Astrocyte (in vitro differentiated cells and primary cell): ENCODE measurements at regions not wholly inside any gene's neighbourhood (a gene's known extent, or its start where the extent isn't known, plus 50 kb on each side); places are given as distances from the start of the nearest gene placed in this dataset.

ENCODE experiments used
- DNase-seq: peaks from one replicate; pipeline ENCODE4 v3.0.0-alpha.2; 2010; ENCODE audit warnings: low read depth
- FAIRE-seq: peaks from 2 replicates; lab custom pipeline; 2011; peaks lifted over from hg19 to GRCh38; lab: Jason Lieb, UNC
- H2AFZ ChIP-seq: 2 replicates; pipeline ENCODE4 v1.6.0; 2012; ENCODE audit warnings: low read depth, low read length, inconsistent platforms
- H3K27ac ChIP-seq: 2 replicates; pipeline ENCODE4 v1.5.1; 2011; ENCODE audit warnings: low read depth, low read length, inconsistent platforms
- H3K27me3 ChIP-seq: 2 replicates; pipeline ENCODE4 v1.6.0; 2011; ENCODE audit warnings: low read length, inconsistent platforms; ENCODE audit not compliant: insufficient read depth
- H3K36me3 ChIP-seq: 2 replicates; pipeline ENCODE4 v1.5.1; 2011; ENCODE audit warnings: low read length, inconsistent platforms; ENCODE audit not compliant: insufficient read depth
- H3K4me1 ChIP-seq: 2 replicates; pipeline ENCODE4 v1.5.1; 2011; ENCODE audit warnings: low read length, inconsistent platforms; ENCODE audit not compliant: insufficient read depth
- H3K4me2 ChIP-seq: 2 replicates; pipeline ENCODE4 v1.6.0; 2012; ENCODE audit warnings: low read length, inconsistent platforms
- H3K4me3 ChIP-seq: 2 replicates; pipeline ENCODE4 v1.5.1; 2011; ENCODE audit warnings: low read depth, mild to moderate bottlenecking, low read length, inconsistent platforms; ENCODE audit not compliant: insufficient read depth
- H3K79me2 ChIP-seq: 2 replicates; pipeline ENCODE4 v1.6.0; 2012; ENCODE audit warnings: mild to moderate bottlenecking, low read length, inconsistent platforms; ENCODE audit not compliant: insufficient read depth
- H3K9ac ChIP-seq: 2 replicates; pipeline ENCODE4 v1.6.0; 2012; ENCODE audit warnings: mild to moderate bottlenecking, low read length, inconsistent platforms
- H3K9me3 ChIP-seq: 2 replicates; pipeline ENCODE4 v1.5.1; 2012; ENCODE audit warnings: low read depth, mild to moderate bottlenecking, low read length, inconsistent platforms; ENCODE audit not compliant: insufficient read depth
- H4K20me1 ChIP-seq: 2 replicates; pipeline ENCODE4 v1.6.0; 2012; ENCODE audit warnings: low read length, inconsistent platforms; ENCODE audit not compliant: insufficient read depth
- H3K27ac Mint-ChIP-seq: one replicate; pipeline ENCODE4 v1.8.0; 2021; ENCODE audit warnings: mild to moderate bottlenecking, mixed read lengths; ENCODE audit not compliant: unreplicated experiment
- H3K27me3 Mint-ChIP-seq: one replicate; pipeline ENCODE4 v1.8.0; 2021; ENCODE audit warnings: low read depth, mixed read lengths; ENCODE audit not compliant: unreplicated experiment
- H3K36me3 Mint-ChIP-seq: one replicate; pipeline ENCODE4 v1.8.0; 2021; ENCODE audit warnings: low read depth, mixed read lengths; ENCODE audit not compliant: unreplicated experiment
- H3K4me1 Mint-ChIP-seq: one replicate; pipeline ENCODE4 v1.8.0; 2021; ENCODE audit warnings: low read depth, mixed read lengths; ENCODE audit not compliant: unreplicated experiment
- H3K4me3 Mint-ChIP-seq: one replicate; pipeline ENCODE4 v1.8.0; 2021; ENCODE audit warnings: mild to moderate bottlenecking, moderate library complexity, mixed read lengths; ENCODE audit not compliant: unreplicated experiment
- H3K9me3 Mint-ChIP-seq: one replicate; pipeline ENCODE4 v1.8.0; 2021; ENCODE audit warnings: mild to moderate bottlenecking, mixed read lengths; ENCODE audit not compliant: unreplicated experiment
- CTCF ChIP-seq: IDR thresholded peaks from 2 replicates; pipeline ENCODE4 v1.5.1; 2011; ENCODE audit warnings: low read depth, mild to moderate bottlenecking, inconsistent platforms, low read length, moderate library complexity; ENCODE audit not compliant: insufficient read depth
- EZH2 ChIP-seq: IDR thresholded peaks from 2 replicates; pipeline ENCODE4 v1.6.1; 2012; ENCODE audit warnings: mild to moderate bottlenecking, low read length, inconsistent platforms; ENCODE audit not compliant: insufficient read depth

- H3K9me3 ChIP-seq: no peaks in the 10 kb centered on the region
- Mint-ChIP-seq H3K4me3 (no peak overlapping the region), H3K27me3 (peaks cover 13% of the 10 kb centered on the region), H3K27ac (no peak overlapping the region), H3K4me1 (peaks cover 12% of the 10 kb centered on the region), H3K36me3 (no peaks in the 10 kb centered on the region), H3K9me3 (peaks cover 3% of the 10 kb centered on the region)
- TF ChIP-seq EZH2: no peak
- no peak for TF ChIP-seq CTCF
- no peak overlapping the region for H2AFZ ChIP-seq
- H3K4me1 ChIP-seq: no peaks in the 10 kb centered on the region
- no peaks in the 10 kb centered on the region for H4K20me1 ChIP-seq
- no peak overlapping the region for H3K4me3 ChIP-seq
- H3K27ac ChIP-seq: no peak overlapping the region
- DNase-seq: no peak
- no peak for FAIRE-seq
- H3K79me2 ChIP-seq: no peaks in the 10 kb centered on the region
- no peak overlapping the region for H3K9ac ChIP-seq
- peaks cover 2% of the 10 kb centered on the region for H3K27me3 ChIP-seq
- no peaks in the 10 kb centered on the region for H3K36me3 ChIP-seq
- H3K4me2 ChIP-seq: no peak overlapping the region
Observed at GRCh38 chrX:39452401-39452800, 645.4 kb downstream of the BCOR start.

- Histone ChIP-seq H3K27me3 (peaks cover 2% of the 10 kb centered on the region), H3K27ac (no peak overlapping the region), H3K9me3 (no peaks in the 10 kb centered on the region), H3K4me2 (no peak overlapping the region), H3K79me2 (no peaks in the 10 kb centered on the region), H3K4me1 (no peaks in the 10 kb centered on the region), H4K20me1 (no peaks in the 10 kb centered on the region), H3K4me3 (no peak overlapping the region), H3K9ac (no peak overlapping the region), H3K36me3 (no peaks in the 10 kb centered on the region), H2AFZ (no peak overlapping the region)
- Mint-ChIP-seq H3K27ac (no peak overlapping the region), H3K36me3 (no peaks in the 10 kb centered on the region), H3K27me3 (peaks cover 7% of the 10 kb centered on the region), H3K4me3 (no peak overlapping the region), H3K4me1 (peaks cover 16% of the 10 kb centered on the region), H3K9me3 (peaks cover 8% of the 10 kb centered on the region)
- no peak for TF ChIP-seq CTCF
- TF ChIP-seq EZH2: no peak
- DNase-seq (no peak), FAIRE-seq (peak; percentile 78)
Observed at GRCh38 chrX:39453889-39454621, 643.7 kb downstream of the BCOR start.
